ENCODE measurements at regions not wholly inside any gene's neighbourhood (a gene's known extent, or its start where the extent isn't known, plus 50 kb on each side); places are given as distances from the start of the nearest gene placed in this dataset.

GRCh38 chr3:64316971-64317370 lies 91.7 kb upstream of the PRICKLE2 start:
- no peak for TF ChIP-seq ZBTB21 (CRISPR knock-in tag; IDR thresholded peaks at IDR 0.05)
- TF ChIP-seq CTCF (CRISPR knock-in tag; IDR thresholded peaks at IDR 0.05): no peak

Data from HepG2 (cell line).